Raji (cell line): ENCODE measurements at regions not wholly inside any gene's neighbourhood (a gene's known extent, or its start where the extent isn't known, plus 50 kb on each side); places are given as distances from the start of the nearest gene placed in this dataset.

Experiments
- POLR2A ChIP-seq: IDR thresholded peaks from 2 replicates; pipeline ENCODE4 v1.6.1; 2011; ENCODE audit warnings: low read depth, low read length, control low read depth; ENCODE audit not compliant: insufficient read depth

- no peak for TF ChIP-seq POLR2A
These were observed 97.4 kb upstream of the DST start for GRCh38 chr6:56739836-56740815.

GRCh38 chr6:56736804-56737203 lies 94.1 kb upstream of the DST start:
- no peak for TF ChIP-seq POLR2A

- TF ChIP-seq POLR2A, result no peak
These were observed 91.6 kb upstream of the DST start for GRCh38 chr6:56734335-56734734.

- no peak for TF ChIP-seq POLR2A
These were observed 90.6 kb upstream of the DST start for GRCh38 chr6:56733211-56733697.

GRCh38 chr6:56732517-56732916 lies 89.8 kb upstream of the DST start:
- no peak for TF ChIP-seq POLR2A

GRCh38 chr6:56730663-56731529 lies 88.2 kb upstream of the DST start:
- no peak for TF ChIP-seq POLR2A

- no peak for TF ChIP-seq POLR2A
These were observed 87.0 kb upstream of the DST start for GRCh38 chr6:56729719-56730118.

GRCh38 chr6:56727097-56727850 lies 84.6 kb upstream of the DST start:
- no peak for TF ChIP-seq POLR2A

- TF ChIP-seq POLR2A, result no peak
These were observed 82.6 kb upstream of the DST start for GRCh38 chr6:56725254-56725653.

- no peak for TF ChIP-seq POLR2A
These were observed 81.8 kb upstream of the DST start for GRCh38 chr6:56724455-56724854.

GRCh38 chr6:56720882-56721281 lies 78.2 kb upstream of the DST start:
- TF ChIP-seq POLR2A, result no peak

- TF ChIP-seq POLR2A, result no peak
These were observed 75.5 kb upstream of the DST start for GRCh38 chr6:56718236-56718635.

GRCh38 chr6:56716229-56716628 lies 73.5 kb upstream of the DST start:
- no peak for TF ChIP-seq POLR2A

GRCh38 chr6:56715741-56716140 lies 73.1 kb upstream of the DST start:
- TF ChIP-seq POLR2A, result no peak

GRCh38 chr6:56714982-56715456 lies 72.3 kb upstream of the DST start:
- no peak for TF ChIP-seq POLR2A
